Left ventricle myocardium inferior (tissue), 1 donor: ENCODE measurements at regions not wholly inside any gene's neighbourhood (a gene's known extent, or its start where the extent isn't known, plus 50 kb on each side); places are given as distances from the start of the nearest gene placed in this dataset.

Experiments
- DNase-seq: peaks from one replicate; pipeline ENCODE4 v3.0.0-alpha.2; 2020
- H3K27ac ChIP-seq: fragments of 200-600 bp; replicated peaks from 2 replicates; pipeline ENCODE4 v1.8.0; 2021
- H3K27me3 ChIP-seq: fragments of 200-600 bp; 2 replicates; pipeline ENCODE4 v1.8.0; 2021; ENCODE audit warnings: low read depth
- H3K36me3 ChIP-seq: fragments of 200-600 bp; 2 replicates; pipeline ENCODE4 v1.8.0; 2021
- H3K4me1 ChIP-seq: fragments of 200-600 bp; 2 replicates; pipeline ENCODE4 v1.8.0; 2021
- H3K4me3 ChIP-seq: fragments of 200-600 bp; 2 replicates; pipeline ENCODE4 v1.8.0; 2021; ENCODE audit warnings: mild to moderate bottlenecking, moderate library complexity
- H3K9me3 ChIP-seq: fragments of 200-600 bp; replicated peaks from 2 replicates; pipeline ENCODE4 v1.8.0; 2021
- intact Hi-C: fragments of 100-400 bp; cut with micrococcal nuclease; formaldehyde crosslinking; loops from one replicate; pipeline ENCODE4 v1.11.0; 2022
- TF ChIP-seq, protein P1 (sequence below): fragments of 200-600 bp; IDR thresholded peaks from 2 replicates; pipeline ENCODE4 v1.8.0; 2021; ENCODE audit warnings: antibody characterized with exemption, mild to moderate bottlenecking, borderline replicate concordance
- donor health status: DM: no; HTN: yes; CAD: no; lungs with severe emphysema.

- H3K9me3 ChIP-seq, result no peaks in the 10 kb centered on the region
- H3K36me3 ChIP-seq, result no peaks in the 10 kb centered on the region
- intact Hi-C loops, result no loop called here
- peak overlapping the region; percentile 51 for H3K27ac ChIP-seq
- peaks cover 7% of the 10 kb centered on the region for H3K27me3 ChIP-seq
- no peak for DNase-seq
- TF ChIP-seq, protein P1, sequence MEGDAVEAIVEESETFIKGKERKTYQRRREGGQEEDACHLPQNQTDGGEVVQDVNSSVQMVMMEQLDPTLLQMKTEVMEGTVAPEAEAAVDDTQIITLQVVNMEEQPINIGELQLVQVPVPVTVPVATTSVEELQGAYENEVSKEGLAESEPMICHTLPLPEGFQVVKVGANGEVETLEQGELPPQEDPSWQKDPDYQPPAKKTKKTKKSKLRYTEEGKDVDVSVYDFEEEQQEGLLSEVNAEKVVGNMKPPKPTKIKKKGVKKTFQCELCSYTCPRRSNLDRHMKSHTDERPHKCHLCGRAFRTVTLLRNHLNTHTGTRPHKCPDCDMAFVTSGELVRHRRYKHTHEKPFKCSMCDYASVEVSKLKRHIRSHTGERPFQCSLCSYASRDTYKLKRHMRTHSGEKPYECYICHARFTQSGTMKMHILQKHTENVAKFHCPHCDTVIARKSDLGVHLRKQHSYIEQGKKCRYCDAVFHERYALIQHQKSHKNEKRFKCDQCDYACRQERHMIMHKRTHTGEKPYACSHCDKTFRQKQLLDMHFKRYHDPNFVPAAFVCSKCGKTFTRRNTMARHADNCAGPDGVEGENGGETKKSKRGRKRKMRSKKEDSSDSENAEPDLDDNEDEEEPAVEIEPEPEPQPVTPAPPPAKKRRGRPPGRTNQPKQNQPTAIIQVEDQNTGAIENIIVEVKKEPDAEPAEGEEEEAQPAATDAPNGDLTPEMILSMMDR, result no peak
- no peak overlapping the region for H3K4me3 ChIP-seq
- peaks cover 3% of the 10 kb centered on the region for H3K4me1 ChIP-seq
Measured at GRCh38 chr17:15894258-15894657, 50.7 kb upstream of the ADORA2B start.

GRCh38 chr17:15894913-15895658, 49.8 kb upstream of the ADORA2B start:
- Histone ChIP-seq H3K36me3 (no peaks in the 10 kb centered on the region), H3K27me3 (peaks cover 7% of the 10 kb centered on the region), H3K4me1 (peaks cover 3% of the 10 kb centered on the region), H3K27ac (no peak overlapping the region), H3K9me3 (no peaks in the 10 kb centered on the region), H3K4me3 (no peak overlapping the region)
- no peak for DNase-seq
- intact Hi-C loops, result no loop called here
- TF ChIP-seq, protein P1, result no peak
